HG02798 (cell line): ENCODE measurements at regions not wholly inside any gene's neighbourhood (a gene's known extent, or its start where the extent isn't known, plus 50 kb on each side); places are given as distances from the start of the nearest gene placed in this dataset.

Experiments
- ATAC-seq: cut with Tn5 transposase; IDR thresholded peaks from one replicate; pipeline ENCODE4 v1.9.1; 2021; ENCODE audit warnings: mild to moderate bottlenecking; ENCODE audit not compliant: unreplicated experiment, poor library complexity

DNA sequence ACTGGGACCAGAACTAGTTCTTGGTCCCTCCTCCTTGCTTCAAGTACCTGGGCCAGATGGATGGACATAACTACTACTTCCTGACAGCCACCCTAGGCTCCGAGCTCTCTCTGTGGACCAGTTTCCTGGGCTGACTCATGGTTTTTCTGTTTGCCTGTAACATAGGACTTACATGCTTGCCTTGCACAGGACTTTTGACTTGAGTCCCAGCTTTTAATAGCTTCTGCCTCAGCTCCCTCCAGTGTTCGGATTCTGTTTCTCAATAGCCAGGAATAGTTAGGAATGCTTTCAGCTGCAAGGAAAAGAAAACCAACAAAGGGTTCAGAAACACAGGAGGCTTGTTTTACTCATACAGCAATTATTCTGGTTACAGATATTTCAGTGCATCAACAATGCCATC is 405.9 kb downstream of the ZNF536 start:
- no peak for ATAC-seq

DNA sequence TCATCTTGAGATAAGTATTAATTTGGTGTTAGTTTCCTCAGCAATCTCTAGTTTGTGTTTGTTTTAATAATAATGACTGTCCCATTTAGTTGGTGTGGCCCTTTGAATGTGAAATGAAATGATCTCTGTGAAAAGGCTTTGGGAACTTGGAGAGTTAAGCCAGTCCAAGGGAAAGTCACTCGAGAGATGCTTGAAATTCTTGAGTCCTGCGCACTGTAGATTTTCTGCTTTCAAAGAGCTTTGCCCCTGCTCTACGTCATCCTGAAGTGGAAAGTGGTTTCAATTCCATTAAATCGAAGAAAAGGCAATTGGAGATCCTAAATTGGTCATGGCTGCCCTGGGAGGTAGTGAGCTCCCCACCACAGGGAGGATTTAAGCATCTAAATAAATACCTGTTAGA is 403.8 kb downstream of the ZNF536 start:
- no peak for ATAC-seq

GRCh38 chr19:30774252-30774766 is 402.1 kb downstream of the ZNF536 start:
- no peak for ATAC-seq

DNA sequence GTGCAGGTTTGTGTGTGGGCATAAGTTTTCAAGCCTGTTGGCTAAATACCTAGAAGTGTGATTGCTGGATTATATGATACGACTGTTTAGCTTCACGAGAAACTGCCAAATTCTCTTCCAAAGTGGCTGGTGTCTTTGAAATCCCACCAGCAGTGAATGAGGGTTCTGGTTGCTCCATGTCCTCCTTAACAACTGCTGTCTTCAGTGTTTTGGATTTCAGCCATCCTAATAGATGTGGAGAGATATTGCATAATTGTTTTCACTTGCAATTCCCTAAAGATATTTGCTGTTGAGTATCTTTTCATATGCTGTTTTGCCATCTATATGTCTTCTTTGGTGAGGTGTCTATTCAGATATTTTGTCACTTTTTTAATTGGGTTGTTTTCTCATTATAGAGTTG is 390.5 kb downstream of the ZNF536 start:
- ATAC-seq = no peak

GRCh38 chr19:30760014-30760413 is 387.8 kb downstream of the ZNF536 start:
- no peak for ATAC-seq

DNA sequence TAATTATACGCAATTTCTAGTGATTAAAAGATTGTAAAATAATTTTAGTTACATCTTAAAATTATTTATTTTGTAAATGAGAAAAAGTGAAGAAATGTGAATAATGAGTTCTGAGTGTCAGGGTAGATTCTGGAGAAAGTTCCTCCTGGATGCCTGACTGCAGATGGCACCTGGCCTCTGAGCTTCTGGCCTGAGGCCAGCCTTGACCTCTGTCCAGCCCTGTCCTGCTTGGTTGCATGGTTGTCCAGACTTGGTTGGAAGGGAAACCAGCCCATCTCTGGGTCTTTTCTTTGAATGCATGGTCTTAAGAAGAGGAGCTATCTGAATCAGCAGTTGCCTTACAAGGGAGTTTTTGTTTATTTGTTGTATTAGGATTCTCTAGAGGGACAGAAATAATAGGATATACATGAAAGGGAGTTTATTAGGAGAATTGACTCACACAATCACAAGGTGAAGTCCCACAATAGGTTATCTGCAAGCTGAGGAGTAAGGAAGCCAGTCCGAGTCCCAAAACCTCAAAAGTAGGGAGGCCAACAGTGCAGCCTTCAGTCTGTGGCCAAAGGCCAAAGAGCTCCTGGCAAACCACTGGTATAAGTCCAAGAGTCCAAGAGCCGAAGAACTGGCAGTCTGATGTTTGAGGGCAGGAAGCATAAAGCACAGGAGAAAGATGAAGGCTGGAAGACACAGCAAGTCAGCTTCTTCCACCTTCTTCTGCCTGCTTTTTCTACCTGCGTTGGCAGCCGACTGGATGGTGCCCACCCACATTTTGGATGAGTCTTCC is 385.8 kb downstream of the ZNF536 start:
- no peak for ATAC-seq

GRCh38 chr19:30757104-30757836 is 385.1 kb downstream of the ZNF536 start:
- ATAC-seq = no peak

- no peak for ATAC-seq
Observed at GRCh38 chr19:30755581-30755980, 383.4 kb downstream of the ZNF536 start.

DNA sequence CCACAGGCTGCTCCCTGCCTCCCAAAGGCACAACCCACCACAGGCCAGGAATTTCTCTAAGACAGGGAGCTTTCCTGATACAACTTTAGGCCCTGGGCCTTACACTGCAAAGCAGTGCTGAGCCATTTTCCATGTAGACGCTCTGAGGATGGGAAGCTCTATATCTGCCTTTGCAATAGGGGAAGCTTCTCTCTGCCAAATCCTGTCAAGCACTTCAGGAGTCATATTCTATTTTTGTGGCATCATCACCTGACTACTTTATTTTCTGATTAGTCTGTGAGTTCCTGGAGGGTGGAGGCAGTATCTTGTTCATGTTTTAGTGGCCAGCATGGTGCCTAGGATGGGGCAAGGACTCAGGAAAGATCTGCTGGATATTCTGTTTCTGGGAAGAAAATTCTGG is 382.0 kb downstream of the ZNF536 start:
- ATAC-seq = no peak

GRCh38 chr19:30752876-30753275 is 380.7 kb downstream of the ZNF536 start:
- no peak for ATAC-seq

GRCh38 chr19:30752201-30752600 is 380.0 kb downstream of the ZNF536 start:
- no peak for ATAC-seq

DNA sequence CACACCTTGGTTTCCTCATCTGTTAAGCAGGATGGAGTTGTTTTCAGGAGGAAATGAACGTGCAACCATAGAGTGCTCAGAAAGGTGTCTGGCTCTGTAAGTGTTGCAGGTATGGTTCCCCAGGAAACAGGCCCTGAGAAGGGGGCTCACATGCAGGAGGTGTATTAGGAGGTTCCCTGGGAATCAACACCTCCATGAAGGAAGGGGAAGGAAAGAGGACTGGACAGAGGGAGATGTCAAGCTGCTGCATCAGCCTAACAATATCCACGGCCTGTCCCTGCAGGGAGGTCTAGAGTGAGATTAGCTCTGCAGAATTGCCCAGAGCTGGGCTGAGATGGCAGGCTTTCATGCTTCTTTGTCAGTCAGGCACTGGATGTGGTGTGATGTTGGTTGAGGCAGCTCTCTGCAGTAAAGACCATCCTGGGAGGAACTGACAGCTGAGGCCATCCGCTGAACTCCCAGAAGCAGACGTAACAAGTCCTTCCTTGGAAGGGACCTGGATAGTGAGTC is 373.3 kb downstream of the ZNF536 start:
- ATAC-seq = no peak

DNA sequence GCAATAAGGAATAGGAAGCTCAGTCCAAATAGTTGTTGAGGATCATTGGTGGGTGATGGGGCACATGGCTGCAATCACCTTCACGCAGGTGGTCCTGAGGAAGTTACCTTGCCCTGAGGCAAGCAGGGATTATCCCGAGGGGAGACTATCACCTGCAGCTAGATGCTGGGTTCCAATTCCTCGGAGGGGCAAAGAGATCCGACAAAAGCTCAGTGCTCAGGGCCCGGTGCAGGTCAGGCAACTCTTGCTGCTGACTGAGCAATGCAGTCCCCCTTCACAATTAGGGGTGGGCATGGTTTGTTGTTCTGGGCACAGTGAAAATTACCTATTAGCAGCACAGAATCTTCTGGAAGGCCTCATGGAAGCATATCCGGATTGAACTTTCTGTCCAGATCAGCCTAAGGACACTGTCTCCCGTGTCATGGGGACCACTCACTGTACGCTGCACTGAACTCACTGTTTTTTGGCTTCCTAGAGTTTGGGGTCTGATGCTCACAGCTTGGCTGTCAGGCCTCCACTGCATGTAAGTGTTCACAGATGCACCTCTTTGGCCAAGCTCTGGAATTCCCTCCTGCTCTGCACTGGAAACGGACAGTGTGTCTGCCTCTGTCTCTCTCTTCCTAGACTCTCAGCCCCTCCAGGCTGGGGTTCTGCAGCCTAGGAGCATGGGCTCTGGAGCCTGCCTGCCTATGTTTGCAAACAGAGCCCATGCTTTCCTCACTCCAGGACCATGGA is 372.7 kb downstream of the ZNF536 start:
- no peak for ATAC-seq

- ATAC-seq = no peak
Observed at GRCh38 chr19:30743702-30744101, 371.5 kb downstream of the ZNF536 start.

GRCh38 chr19:30743011-30743410 is 370.8 kb downstream of the ZNF536 start:
- no peak for ATAC-seq

GRCh38 chr19:30742406-30742938 is 370.3 kb downstream of the ZNF536 start:
- ATAC-seq = no peak

GRCh38 chr19:30741566-30741965 is 369.4 kb downstream of the ZNF536 start:
- no peak for ATAC-seq

- ATAC-seq = no peak
Observed at GRCh38 chr19:30739394-30739793, 367.2 kb downstream of the ZNF536 start.

DNA sequence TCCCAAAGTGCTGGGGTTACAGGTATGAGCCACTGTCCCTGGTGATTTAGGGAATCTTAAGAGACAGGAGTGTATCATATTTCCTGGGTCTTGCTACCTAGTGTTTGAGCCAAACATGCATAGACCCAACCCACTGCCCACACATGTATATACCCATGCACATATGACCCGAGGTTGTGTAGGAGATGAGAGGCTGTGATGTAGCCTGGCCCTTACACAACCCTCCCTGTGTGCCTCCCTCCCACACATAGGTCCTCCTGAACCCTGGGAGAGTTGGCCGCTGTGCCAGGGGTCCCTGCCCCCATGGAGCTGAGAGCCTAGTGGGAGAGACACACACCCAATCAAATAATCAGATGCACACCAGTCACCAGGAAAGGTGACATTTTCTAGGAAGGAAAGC is 365.9 kb downstream of the ZNF536 start:
- ATAC-seq = no peak

DNA sequence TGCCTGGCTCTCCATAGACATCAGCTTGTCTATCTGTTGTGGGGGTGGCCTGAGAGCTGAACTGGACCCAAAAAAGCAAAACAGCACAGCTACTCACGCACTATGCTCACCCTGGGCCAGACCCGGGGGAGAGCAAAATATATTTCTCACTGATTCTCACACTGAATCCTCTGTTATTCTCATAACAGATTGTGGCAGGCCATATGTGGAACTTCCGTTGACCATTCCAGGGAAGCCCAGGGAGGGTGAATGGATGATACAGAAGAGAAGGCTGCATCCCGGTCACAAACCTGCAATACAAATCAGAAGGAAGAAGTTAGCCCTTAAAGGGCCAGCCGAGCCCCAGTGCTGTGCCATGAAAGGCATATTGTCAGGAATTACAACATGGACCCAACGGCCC is 362.5 kb downstream of the ZNF536 start:
- no peak for ATAC-seq
